GM12891 (cell line): ENCODE measurements at regions not wholly inside any gene's neighbourhood (a gene's known extent, or its start where the extent isn't known, plus 50 kb on each side); places are given as distances from the start of the nearest gene placed in this dataset.

Experiments
- POLR2A ChIP-seq: IDR thresholded peaks from 2 replicates; pipeline ENCODE4 v1.6.1; 2011; ENCODE audit warnings: low read depth, low read length, control low read depth
- POLR2AphosphoS5 ChIP-seq: IDR thresholded peaks from 2 replicates; pipeline ENCODE4 v1.6.1; 2011; ENCODE audit warnings: low read depth, low read length, control low read depth
- POU2F2 ChIP-seq: IDR thresholded peaks from 2 replicates; pipeline ENCODE4 v1.6.1; 2011; ENCODE audit warnings: low read depth, mild to moderate bottlenecking, control low read depth, low read length, moderate library complexity
- TAF1 ChIP-seq: IDR thresholded peaks from 2 replicates; pipeline ENCODE4 v1.6.1; 2011; ENCODE audit warnings: low read depth, low read length, control low read depth

DNA sequence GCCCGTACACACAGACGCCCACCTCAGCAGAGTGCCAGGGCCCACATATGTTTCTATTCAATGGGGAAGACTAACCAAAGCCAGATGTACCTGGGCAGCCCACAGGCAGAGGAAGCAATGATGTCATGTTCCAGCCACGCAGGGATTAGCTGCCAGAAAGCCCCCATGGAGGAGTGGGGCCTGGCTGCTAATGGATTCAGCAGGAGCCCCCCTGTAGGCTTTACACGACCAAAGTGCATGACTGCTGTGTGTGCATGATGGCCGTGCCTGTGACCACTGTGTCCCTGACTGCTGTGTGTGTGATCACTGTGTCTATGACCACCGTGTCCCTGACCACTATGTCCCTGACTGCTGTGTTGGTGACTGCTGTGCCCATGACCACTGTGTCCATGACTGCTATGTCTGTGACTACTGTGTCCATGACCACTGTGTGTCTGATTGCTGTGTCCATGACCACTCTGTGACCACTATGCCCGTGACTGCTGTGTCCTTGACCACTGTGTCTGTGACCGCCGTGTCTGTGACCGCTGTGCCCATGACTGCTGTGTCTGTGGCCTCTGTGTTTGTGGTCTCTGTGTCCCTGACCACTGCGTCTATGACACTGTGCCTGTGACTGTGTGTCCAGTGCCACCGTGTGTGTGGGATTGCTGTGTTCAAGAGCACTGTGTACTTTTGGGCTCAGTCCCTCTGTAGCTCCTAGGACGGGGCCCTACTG is 409.3 kb downstream of the RPS24 start:
- TF ChIP-seq POLR2AphosphoS5 (no peak), TAF1 (no peak), POLR2A (no peak), POU2F2 (no peak)
